PC-3 (cell line): ENCODE measurements at regions not wholly inside any gene's neighbourhood (a gene's known extent, or its start where the extent isn't known, plus 50 kb on each side); places are given as distances from the start of the nearest gene placed in this dataset.

Experiments used
- ATAC-seq: fragments of 200-7000 bp; cut with Tn5 transposase; 2 replicates; pipeline ENCODE4 v1.9.1; 2020; ENCODE audit warnings: mild to moderate bottlenecking, moderate library complexity
- BruUV-seq: library from RNA; stranded (reverse); fragments of 400-500 nt; replicated peaks from 2 replicates; lab custom pipeline; 2021; lab: Mats Ljungman, UMichigan
- CTCF ChIA-PET: fragments of 300-600 bp; sonication (Branson Sonifier 250); formaldehyde crosslinking; loops from one replicate; lab custom pipeline; 2022; ENCODE audit warnings: antibody characterized with exemption; lab: Charles Lee
- POLR2A ChIA-PET: fragments of 300-600 bp; sonication (Branson Sonifier 250); formaldehyde crosslinking; loops from one replicate; lab custom pipeline; 2022; ENCODE audit warnings: antibody characterized with exemption; ENCODE audit not compliant: unreplicated experiment; lab: Charles Lee
- DNase-seq: peaks from one replicate; pipeline ENCODE4 v3.0.0-alpha.2; 2015
- H2AFZ ChIP-seq: fragments of 300-600 bp; sonication (generic); 2 replicates; pipeline ENCODE4 v1.6.0; 2016; ENCODE audit warnings: antibody characterized with exemption, low read length
- H3F3A ChIP-seq: fragments of 300-600 bp; sonication (generic); one replicate; pipeline ENCODE4 v1.6.0; 2017; ENCODE audit warnings: antibody characterized with exemption, low read length, control low read depth, mild to moderate bottlenecking; ENCODE audit not compliant: unreplicated experiment
- H3K27ac ChIP-seq: fragments of 300-600 bp; sonication (generic); 2 replicates; pipeline ENCODE4 v1.5.1; 2016; ENCODE audit warnings: mild to moderate bottlenecking, low read length
- H3K27me3 ChIP-seq: fragments of 300-600 bp; sonication (generic); 2 replicates; pipeline ENCODE4 v1.6.1; 2016; ENCODE audit warnings: low read length, mixed read lengths
- H3K36me3 ChIP-seq: fragments of 300-600 bp; sonication (generic); 2 replicates; pipeline ENCODE4 v1.6.1; 2016; ENCODE audit warnings: low read depth, mixed run types, low read length, mixed read lengths
- H3K4me1 ChIP-seq: fragments of 300-600 bp; sonication (generic); 2 replicates; pipeline ENCODE4 v1.5.1; 2016; ENCODE audit warnings: low read length; ENCODE audit not compliant: insufficient read depth
- H3K4me2 ChIP-seq: fragments of 300-600 bp; sonication (generic); 2 replicates; pipeline ENCODE4 v1.6.0; 2016; ENCODE audit warnings: low read length
- H3K4me3 ChIP-seq: fragments of 300-600 bp; sonication (generic); 2 replicates; pipeline ENCODE4 v1.5.1; 2016; ENCODE audit warnings: mild to moderate bottlenecking, low read length, mixed read lengths
- H3K79me2 ChIP-seq: fragments of 300-600 bp; sonication (generic); 2 replicates; pipeline ENCODE4 v1.6.1; 2017; ENCODE audit warnings: low read length, mixed read lengths
- H3K9ac ChIP-seq: fragments of 300-600 bp; sonication (generic); 2 replicates; pipeline ENCODE4 v1.6.0; 2016; ENCODE audit warnings: mild to moderate bottlenecking, low read length
- H3K9me2 ChIP-seq: fragments of 300-600 bp; sonication (generic); replicated peaks from 2 replicates; pipeline ENCODE4 v1.6.1; 2016; ENCODE audit warnings: mixed run types, low read length, mixed read lengths
- H3K9me3 ChIP-seq: fragments of 300-600 bp; sonication (generic); 2 replicates; pipeline ENCODE4 v1.6.1; 2016; ENCODE audit warnings: low read length, mixed read lengths
- H4K20me1 ChIP-seq: fragments of 300-600 bp; sonication (generic); 2 replicates; pipeline ENCODE4 v1.6.1; 2016; ENCODE audit warnings: low read length, mixed read lengths
- EZH2 ChIP-seq: fragments of 300-600 bp; sonication (generic); IDR thresholded peaks from one replicate; pipeline ENCODE4 v1.6.1; 2017; ENCODE audit warnings: antibody characterized with exemption, mild to moderate bottlenecking, low read length; ENCODE audit not compliant: unreplicated experiment
- EZH2phosphoT487 ChIP-seq: fragments of 300-600 bp; sonication (generic); IDR thresholded peaks from 2 replicates; pipeline ENCODE4 v1.6.1; 2018; ENCODE audit warnings: mild to moderate bottlenecking, antibody characterized with exemption, low read length, borderline replicate concordance
- intact Hi-C: fragments of 100-400 bp; cut with micrococcal nuclease; formaldehyde crosslinking; loops from 2 replicates; pipeline ENCODE4 v1.9.0; 2023
- TF ChIP-seq, protein P1 (sequence below): fragments of 300-600 bp; sonication (generic); conservative IDR thresholded peaks from 2 replicates; pipeline ENCODE4 v1.5.1; 2017; ENCODE audit warnings: antibody characterized with exemption, low read depth, mild to moderate bottlenecking, low read length

DNA sequence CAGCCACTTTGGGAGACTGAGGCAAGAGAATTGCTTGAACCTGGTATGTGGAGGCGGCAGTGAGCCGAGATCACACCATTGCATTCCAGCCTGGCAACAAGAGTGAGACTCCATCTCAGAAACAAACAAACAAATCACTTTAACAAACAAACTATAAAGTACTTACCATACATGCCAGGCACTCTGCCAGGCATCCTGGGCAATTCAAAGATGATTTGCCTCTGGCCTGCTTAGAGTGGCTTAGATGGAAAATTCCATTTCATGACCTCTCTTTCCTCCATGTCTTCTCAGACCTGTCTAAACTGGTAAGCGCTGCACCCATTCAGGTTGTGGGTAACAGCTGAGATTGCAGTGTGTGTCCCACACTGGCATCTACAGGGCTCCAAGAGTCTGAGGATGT is 273.2 kb downstream of the BCL2 start:
- no peak overlapping the region for H3K27ac ChIP-seq
- no peaks in the 10 kb centered on the region for H3K9me3 ChIP-seq
- CTCF ChIA-PET: no interaction called here
- H3K4me1 ChIP-seq: no peaks in the 10 kb centered on the region; the same call in 1 of the 2 replicates
- H3K4me3 ChIP-seq: no peak overlapping the region
- H3K9ac ChIP-seq: no peak overlapping the region
- intact Hi-C loops: no loop called here
- DNase-seq: no peak
- H3K4me2 ChIP-seq: no peak overlapping the region
- POLR2A ChIA-PET: no interaction called here
- peaks cover 35% of the 10 kb centered on the region for H3K27me3 ChIP-seq
- H3F3A ChIP-seq: no peaks in the 10 kb centered on the region
- H2AFZ ChIP-seq: no peak overlapping the region
- H4K20me1 ChIP-seq: no peaks in the 10 kb centered on the region
- H3K79me2 ChIP-seq: no peaks in the 10 kb centered on the region
- ATAC-seq: no peak
- H3K9me2 ChIP-seq: no peaks in the 10 kb centered on the region
- H3K36me3 ChIP-seq: no peaks in the 10 kb centered on the region
- BruUV-seq: no TSS peak
- TF ChIP-seq, protein P1, sequence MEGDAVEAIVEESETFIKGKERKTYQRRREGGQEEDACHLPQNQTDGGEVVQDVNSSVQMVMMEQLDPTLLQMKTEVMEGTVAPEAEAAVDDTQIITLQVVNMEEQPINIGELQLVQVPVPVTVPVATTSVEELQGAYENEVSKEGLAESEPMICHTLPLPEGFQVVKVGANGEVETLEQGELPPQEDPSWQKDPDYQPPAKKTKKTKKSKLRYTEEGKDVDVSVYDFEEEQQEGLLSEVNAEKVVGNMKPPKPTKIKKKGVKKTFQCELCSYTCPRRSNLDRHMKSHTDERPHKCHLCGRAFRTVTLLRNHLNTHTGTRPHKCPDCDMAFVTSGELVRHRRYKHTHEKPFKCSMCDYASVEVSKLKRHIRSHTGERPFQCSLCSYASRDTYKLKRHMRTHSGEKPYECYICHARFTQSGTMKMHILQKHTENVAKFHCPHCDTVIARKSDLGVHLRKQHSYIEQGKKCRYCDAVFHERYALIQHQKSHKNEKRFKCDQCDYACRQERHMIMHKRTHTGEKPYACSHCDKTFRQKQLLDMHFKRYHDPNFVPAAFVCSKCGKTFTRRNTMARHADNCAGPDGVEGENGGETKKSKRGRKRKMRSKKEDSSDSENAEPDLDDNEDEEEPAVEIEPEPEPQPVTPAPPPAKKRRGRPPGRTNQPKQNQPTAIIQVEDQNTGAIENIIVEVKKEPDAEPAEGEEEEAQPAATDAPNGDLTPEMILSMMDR: no peak
- TF ChIP-seq EZH2phosphoT487: no peak
- TF ChIP-seq EZH2: no peak

DNA sequence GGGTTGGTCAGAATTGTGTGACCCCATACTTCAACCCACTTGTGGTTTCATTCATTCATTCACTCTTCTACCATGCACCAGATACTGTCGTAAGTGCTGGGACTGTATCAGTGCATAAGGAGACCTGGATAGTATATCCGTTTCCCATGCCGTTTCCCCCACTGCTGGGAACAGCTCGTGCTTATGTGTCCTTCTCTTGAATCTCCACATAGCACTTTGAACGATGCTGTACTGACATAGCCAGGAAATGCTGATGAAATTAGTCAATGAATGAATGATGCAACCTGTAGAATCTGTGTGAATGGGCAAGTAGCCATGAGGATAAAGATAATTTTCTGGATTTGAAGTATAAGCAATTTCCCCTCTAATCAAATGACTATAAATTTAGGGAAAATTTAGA is 276.1 kb downstream of the BCL2 start:
- POLR2A ChIA-PET: no interaction called here
- Histone ChIP-seq H3K4me2 (no peak overlapping the region), H3K27ac (no peak overlapping the region), H3K4me3 (no peak overlapping the region), H2AFZ (no peak overlapping the region), H4K20me1 (no peaks in the 10 kb centered on the region), H3K79me2 (no peaks in the 10 kb centered on the region), H3K9ac (no peak overlapping the region), H3F3A (no peaks in the 10 kb centered on the region), H3K9me3 (no peaks in the 10 kb centered on the region), H3K36me3 (no peaks in the 10 kb centered on the region), H3K4me1 (no peaks in the 10 kb centered on the region; the same call in 1 of the 2 replicates), H3K27me3 (peaks cover 39% of the 10 kb centered on the region), H3K9me2 (no peaks in the 10 kb centered on the region)
- CTCF ChIA-PET: no interaction called here
- DNase-seq (peak; percentile 25), ATAC-seq (no peak)
- BruUV-seq: no TSS peak
- intact Hi-C loops: no loop called here
- TF ChIP-seq EZH2phosphoT487 (no peak), EZH2 (no peak)
- TF ChIP-seq, protein P1: no peak

DNA sequence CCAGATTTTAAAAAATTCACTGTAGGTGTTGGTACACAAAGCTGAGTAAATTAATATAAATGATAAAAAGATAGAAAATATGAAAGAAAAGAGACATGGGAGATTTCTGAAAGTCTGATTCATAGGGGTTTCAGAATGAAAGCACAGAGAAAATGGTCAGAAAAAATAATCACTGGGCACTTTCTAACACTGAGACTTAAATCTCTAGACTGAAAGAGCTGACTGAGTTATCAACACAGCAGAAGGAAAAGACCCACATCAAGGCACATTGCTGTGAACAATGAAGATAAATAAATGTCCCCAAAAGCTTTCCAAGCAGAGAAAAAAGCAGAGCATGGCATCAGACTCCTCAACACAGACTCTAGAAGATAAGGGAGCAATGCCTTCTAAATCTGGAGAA is 277.2 kb downstream of the BCL2 start:
- no peaks in the 10 kb centered on the region; the same call in 1 of the 2 replicates for H3K4me1 ChIP-seq
- no peak overlapping the region for H3K4me2 ChIP-seq
- H3K27me3 ChIP-seq: peaks cover 40% of the 10 kb centered on the region
- H2AFZ ChIP-seq: no peak overlapping the region
- DNase-seq (no peak), ATAC-seq (no peak)
- H3K36me3 ChIP-seq: no peaks in the 10 kb centered on the region
- no peaks in the 10 kb centered on the region for H4K20me1 ChIP-seq
- no TSS peak for BruUV-seq
- H3K9ac ChIP-seq: no peak overlapping the region
- H3K79me2 ChIP-seq: no peaks in the 10 kb centered on the region
- ChIA-PET CTCF (no interaction called here), POLR2A (no interaction called here)
- H3K27ac ChIP-seq: no peak overlapping the region
- no peaks in the 10 kb centered on the region for H3K9me3 ChIP-seq
- intact Hi-C loops: no loop called here
- TF ChIP-seq EZH2 (no peak), EZH2phosphoT487 (no peak)
- TF ChIP-seq, protein P1: no peak
- H3F3A ChIP-seq: no peaks in the 10 kb centered on the region
- no peak overlapping the region for H3K4me3 ChIP-seq
- no peaks in the 10 kb centered on the region for H3K9me2 ChIP-seq
